Uterus (tissue), 2 donors: ENCODE measurements at regions not wholly inside any gene's neighbourhood (a gene's known extent, or its start where the extent isn't known, plus 50 kb on each side); places are given as distances from the start of the nearest gene placed in this dataset.

Experiments used
- CTCF ChIP-seq, 4 experiments: fragments of 200-600 bp in 2 of 4; fragments of 450-650 bp in 2 of 4; sonication (generic) in 2 of 4; IDR thresholded peaks; one replicate each; pipeline ENCODE4 v1.5.1; 2016 to 2019; ENCODE audit warnings: antibody characterized with exemption in 4 of 4, mild to moderate bottlenecking in 2 of 4, moderate library complexity in 1 of 4
- POLR2A ChIP-seq, 2 donors: fragments of 450-650 bp; IDR thresholded peaks; one replicate each; pipeline ENCODE4 v1.6.1; 2016; ENCODE audit warnings: antibody characterized with exemption in 2 of 2, mild to moderate bottlenecking in 1 of 2, moderate library complexity in 1 of 2

- TF ChIP-seq CTCF (IDR thresholded peaks at IDR 0.05) (no peak), POLR2A (IDR thresholded peaks at IDR 0.05) (no peak)
Observed at GRCh38 chr9:108665521-108666239, 190.1 kb downstream of the ACTL7B start.
